Skeletal muscle tissue (tissue), 3 donors: ENCODE measurements at regions not wholly inside any gene's neighbourhood (a gene's known extent, or its start where the extent isn't known, plus 50 kb on each side); places are given as distances from the start of the nearest gene placed in this dataset.

Experiments used
- H3K27ac ChIP-seq: one replicate; pipeline ENCODE4 v1.7.0; 2013; ENCODE audit warnings: mild to moderate bottlenecking, low read depth, low read length, inconsistent platforms
- H3K27me3 ChIP-seq, 3 donors: one replicate each; pipeline ENCODE4 v1.7.0; 2013; ENCODE audit warnings: low read length in 3 of 3; ENCODE audit not compliant: control insufficient read depth in 3 of 3, insufficient read depth in 3 of 3
- H3K36me3 ChIP-seq, 3 donors: one replicate each; pipeline ENCODE4 v1.7.0; 2013; ENCODE audit warnings: low read length in 3 of 3; ENCODE audit not compliant: control insufficient read depth in 3 of 3, insufficient read depth in 3 of 3
- H3K4me1 ChIP-seq, 3 donors: one replicate each; pipeline ENCODE4 v1.7.0; 2013; ENCODE audit warnings: low read length in 3 of 3, mild to moderate bottlenecking in 3 of 3; ENCODE audit not compliant: control insufficient read depth in 3 of 3, insufficient read depth in 3 of 3
- H3K4me3 ChIP-seq, 3 donors: one replicate each; pipeline ENCODE4 v1.7.0; 2013; ENCODE audit warnings: low read length in 3 of 3
- H3K9ac ChIP-seq, 3 donors: one replicate each; pipeline ENCODE4 v1.7.0; 2013; ENCODE audit warnings: low read length in 3 of 3, mild to moderate bottlenecking in 3 of 3, moderate library complexity in 2 of 3, low read depth in 1 of 3
- H3K9me3 ChIP-seq, 3 donors: one replicate each; pipeline ENCODE4 v1.7.0; 2013; ENCODE audit warnings: low read length in 3 of 3; ENCODE audit not compliant: control insufficient read depth in 3 of 3
- donor health status: Osteomylitis.

DNA sequence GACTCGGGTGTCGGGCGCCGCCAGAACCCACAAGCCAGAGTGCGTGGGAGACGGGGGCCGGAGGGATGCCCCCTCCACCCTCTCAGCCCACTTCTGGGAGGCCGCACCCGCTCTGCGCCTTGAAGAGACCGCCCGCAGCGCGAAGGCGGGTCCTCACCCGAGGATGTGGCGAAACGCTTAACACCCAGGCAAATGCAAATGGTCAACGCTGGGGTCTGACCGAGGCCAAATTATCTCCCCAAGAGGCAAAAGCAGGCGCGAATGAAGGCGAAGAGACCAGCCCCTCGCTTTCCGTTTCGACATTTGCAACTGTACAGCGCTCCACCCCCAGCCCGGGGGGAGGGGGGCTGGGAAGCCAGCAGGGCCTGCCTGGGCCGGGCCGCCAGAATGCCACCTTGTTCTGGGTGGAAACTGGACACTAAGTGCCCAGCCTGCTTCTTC lies 137.7 kb upstream of the ZIC3 start:
- Histone ChIP-seq H3K27ac (no peak overlapping the region), H3K27me3 (peaks cover 41 to 55% (median 43%) of the 10 kb centered on the region in 3 donors), H3K36me3 (no peaks in the 10 kb centered on the region), H3K9ac (no peak overlapping the region), H3K4me3 (peak overlapping the region; percentile 52 to 61 (median 54)), H3K4me1 (peaks cover 3 to 8% (median 4%) of the 10 kb centered on the region in 3 donors), H3K9me3 (no peaks in the 10 kb centered on the region)

GRCh38 chrX:137427816-137428215 lies 138.1 kb upstream of the ZIC3 start:
- peaks cover 41 to 55% (median 44%) of the 10 kb centered on the region in 3 donors for H3K27me3 ChIP-seq
- no peaks in the 10 kb centered on the region for H3K9me3 ChIP-seq
- no peaks in the 10 kb centered on the region for H3K36me3 ChIP-seq
- H3K27ac ChIP-seq = no peak overlapping the region
- peaks cover 3 to 8% (median 4%) of the 10 kb centered on the region in 3 donors for H3K4me1 ChIP-seq
- H3K4me3 ChIP-seq = peak overlapping the region; percentile 52 to 61 (median 54)
- H3K9ac ChIP-seq = no peak overlapping the region

GRCh38 chrX:137427426-137427778 lies 138.5 kb upstream of the ZIC3 start:
- H3K4me1 ChIP-seq = peaks cover 3 to 8% (median 4%) of the 10 kb centered on the region in 3 donors
- H3K36me3 ChIP-seq = no peaks in the 10 kb centered on the region
- peaks cover 41 to 56% (median 44%) of the 10 kb centered on the region in 3 donors for H3K27me3 ChIP-seq
- no peak overlapping the region for H3K9ac ChIP-seq
- H3K27ac ChIP-seq = no peak overlapping the region
- H3K4me3 ChIP-seq = peak overlapping the region; percentile 52 to 61 (median 54)
- no peaks in the 10 kb centered on the region for H3K9me3 ChIP-seq

- no peak overlapping the region for H3K4me3 ChIP-seq
- no peaks in the 10 kb centered on the region for H3K9me3 ChIP-seq
- peaks cover 44 to 56% (median 46%) of the 10 kb centered on the region in 3 donors for H3K27me3 ChIP-seq
- no peaks in the 10 kb centered on the region for H3K36me3 ChIP-seq
- no peak overlapping the region for H3K9ac ChIP-seq
- peaks cover 3 to 8% (median 4%) of the 10 kb centered on the region in 3 donors for H3K4me1 ChIP-seq
- no peak overlapping the region for H3K27ac ChIP-seq
These were observed 139.1 kb upstream of the ZIC3 start for GRCh38 chrX:137426695-137427425.

GRCh38 chrX:137425986-137426385 lies 139.9 kb upstream of the ZIC3 start:
- H3K9me3 ChIP-seq = no peaks in the 10 kb centered on the region

GRCh38 chrX:137425273-137425902 lies 140.5 kb upstream of the ZIC3 start:
- Histone ChIP-seq H3K9me3 (no peaks in the 10 kb centered on the region), H3K4me1 (peaks cover 3 to 8% (median 4%) of the 10 kb centered on the region in 3 donors), H3K9ac (no peak overlapping the region), H3K4me3 (no peak overlapping the region), H3K27me3 (peaks cover 43 to 62% (median 44%) of the 10 kb centered on the region in 3 donors), H3K27ac (no peak overlapping the region), H3K36me3 (no peaks in the 10 kb centered on the region)

More at GRCh38 chrX:137425986-137426385, 139.9 kb upstream of the ZIC3 start:
- Histone ChIP-seq H3K9ac (no peak overlapping the region), H3K36me3 (no peaks in the 10 kb centered on the region), H3K27me3 (peaks cover 44 to 61% (median 46%) of the 10 kb centered on the region in 3 donors), H3K4me1 (peaks cover 3 to 8% (median 4%) of the 10 kb centered on the region in 3 donors), H3K27ac (no peak overlapping the region), H3K4me3 (no peak overlapping the region)

GRCh38 chrX:137424679-137425078 lies 141.2 kb upstream of the ZIC3 start:
- Histone ChIP-seq H3K4me1 (peaks cover 3 to 8% (median 4%) of the 10 kb centered on the region in 3 donors), H3K4me3 (no peak overlapping the region), H3K9ac (no peak overlapping the region)

GRCh38 chrX:137423241-137423640 lies 142.7 kb upstream of the ZIC3 start:
- Histone ChIP-seq H3K36me3 (no peaks in the 10 kb centered on the region), H3K4me1 (peaks cover 2 to 4% (median 3%) of the 10 kb centered on the region in 3 donors), H3K9ac (no peak overlapping the region), H3K4me3 (no peak overlapping the region), H3K27me3 (peaks cover 31 to 53% (median 35%) of the 10 kb centered on the region in 3 donors), H3K9me3 (no peaks in the 10 kb centered on the region), H3K27ac (no peak overlapping the region)

More at GRCh38 chrX:137424679-137425078, 141.2 kb upstream of the ZIC3 start:
- Histone ChIP-seq H3K36me3 (no peaks in the 10 kb centered on the region), H3K27ac (no peak overlapping the region), H3K27me3 (peaks cover 43 to 62% (median 44%) of the 10 kb centered on the region in 3 donors), H3K9me3 (no peaks in the 10 kb centered on the region)

GRCh38 chrX:137418086-137418485 lies 147.8 kb upstream of the ZIC3 start:
- Histone ChIP-seq H3K9me3 (no peaks in the 10 kb centered on the region), H3K36me3 (no peaks in the 10 kb centered on the region), H3K27ac (no peak overlapping the region), H3K4me3 (no peak overlapping the region), H3K4me1 (no peaks in the 10 kb centered on the region), H3K9ac (no peak overlapping the region), H3K27me3 (peaks cover 0 to 15% (median 5%) of the 10 kb centered on the region in 3 donors)

DNA sequence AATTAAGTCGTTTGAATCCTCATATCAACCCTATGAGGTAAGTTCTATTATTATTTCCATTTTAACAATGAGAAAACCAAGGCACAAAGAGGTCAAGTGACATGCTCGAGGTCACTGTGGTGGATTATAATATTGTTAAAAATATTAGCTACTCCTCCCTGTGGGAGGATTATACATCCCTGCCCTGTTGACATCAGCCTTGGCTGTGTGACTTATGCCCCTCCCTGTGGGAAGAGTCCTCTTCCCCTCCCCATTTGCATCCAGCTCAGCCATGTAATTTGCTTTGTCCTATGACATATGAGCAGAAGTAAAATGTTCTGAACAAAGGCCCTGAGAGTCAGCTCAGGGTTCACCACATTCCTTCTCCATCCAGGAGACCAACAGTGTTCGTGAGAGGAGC lies 152.7 kb upstream of the ZIC3 start:
- no peak overlapping the region for H3K9ac ChIP-seq
- H3K9me3 ChIP-seq = no peaks in the 10 kb centered on the region
- H3K4me1 ChIP-seq = no peaks in the 10 kb centered on the region
- no peaks in the 10 kb centered on the region for H3K36me3 ChIP-seq
- H3K27me3 ChIP-seq = no peaks in the 10 kb centered on the region
- no peak overlapping the region for H3K27ac ChIP-seq
- H3K4me3 ChIP-seq = no peak overlapping the region
